PC-3 (cell line): ENCODE measurements at regions not wholly inside any gene's neighbourhood (a gene's known extent, or its start where the extent isn't known, plus 50 kb on each side); places are given as distances from the start of the nearest gene placed in this dataset.

ENCODE experiments used
- ATAC-seq: fragments of 200-7000 bp; cut with Tn5 transposase; 2 replicates; pipeline ENCODE4 v1.9.1; 2020; ENCODE audit warnings: mild to moderate bottlenecking, moderate library complexity
- BruUV-seq: library from RNA; stranded (reverse); fragments of 400-500 nt; replicated peaks from 2 replicates; lab custom pipeline; 2021; lab: Mats Ljungman, UMichigan
- CTCF ChIA-PET: fragments of 300-600 bp; sonication (Branson Sonifier 250); formaldehyde crosslinking; loops from one replicate; lab custom pipeline; 2022; ENCODE audit warnings: antibody characterized with exemption; lab: Charles Lee
- POLR2A ChIA-PET: fragments of 300-600 bp; sonication (Branson Sonifier 250); formaldehyde crosslinking; loops from one replicate; lab custom pipeline; 2022; ENCODE audit warnings: antibody characterized with exemption; ENCODE audit not compliant: unreplicated experiment; lab: Charles Lee
- DNase-seq: peaks from one replicate; pipeline ENCODE4 v3.0.0-alpha.2; 2015
- H2AFZ ChIP-seq: fragments of 300-600 bp; sonication (generic); 2 replicates; pipeline ENCODE4 v1.6.0; 2016; ENCODE audit warnings: antibody characterized with exemption, low read length
- H3F3A ChIP-seq: fragments of 300-600 bp; sonication (generic); one replicate; pipeline ENCODE4 v1.6.0; 2017; ENCODE audit warnings: antibody characterized with exemption, low read length, control low read depth, mild to moderate bottlenecking; ENCODE audit not compliant: unreplicated experiment
- H3K27ac ChIP-seq: fragments of 300-600 bp; sonication (generic); 2 replicates; pipeline ENCODE4 v1.5.1; 2016; ENCODE audit warnings: mild to moderate bottlenecking, low read length
- H3K27me3 ChIP-seq: fragments of 300-600 bp; sonication (generic); 2 replicates; pipeline ENCODE4 v1.6.1; 2016; ENCODE audit warnings: low read length, mixed read lengths
- H3K36me3 ChIP-seq: fragments of 300-600 bp; sonication (generic); 2 replicates; pipeline ENCODE4 v1.6.1; 2016; ENCODE audit warnings: low read depth, mixed run types, low read length, mixed read lengths
- H3K4me1 ChIP-seq: fragments of 300-600 bp; sonication (generic); 2 replicates; pipeline ENCODE4 v1.5.1; 2016; ENCODE audit warnings: low read length; ENCODE audit not compliant: insufficient read depth
- H3K4me2 ChIP-seq: fragments of 300-600 bp; sonication (generic); 2 replicates; pipeline ENCODE4 v1.6.0; 2016; ENCODE audit warnings: low read length
- H3K4me3 ChIP-seq: fragments of 300-600 bp; sonication (generic); 2 replicates; pipeline ENCODE4 v1.5.1; 2016; ENCODE audit warnings: mild to moderate bottlenecking, low read length, mixed read lengths
- H3K79me2 ChIP-seq: fragments of 300-600 bp; sonication (generic); 2 replicates; pipeline ENCODE4 v1.6.1; 2017; ENCODE audit warnings: low read length, mixed read lengths
- H3K9ac ChIP-seq: fragments of 300-600 bp; sonication (generic); 2 replicates; pipeline ENCODE4 v1.6.0; 2016; ENCODE audit warnings: mild to moderate bottlenecking, low read length
- H3K9me2 ChIP-seq: fragments of 300-600 bp; sonication (generic); replicated peaks from 2 replicates; pipeline ENCODE4 v1.6.1; 2016; ENCODE audit warnings: mixed run types, low read length, mixed read lengths
- H3K9me3 ChIP-seq: fragments of 300-600 bp; sonication (generic); 2 replicates; pipeline ENCODE4 v1.6.1; 2016; ENCODE audit warnings: low read length, mixed read lengths
- H4K20me1 ChIP-seq: fragments of 300-600 bp; sonication (generic); 2 replicates; pipeline ENCODE4 v1.6.1; 2016; ENCODE audit warnings: low read length, mixed read lengths
- CTCF ChIP-seq: fragments of 300-600 bp; sonication (generic); conservative IDR thresholded peaks from 2 replicates; pipeline ENCODE4 v1.5.1; 2017; ENCODE audit warnings: antibody characterized with exemption, low read depth, mild to moderate bottlenecking, low read length
- EZH2 ChIP-seq: fragments of 300-600 bp; sonication (generic); IDR thresholded peaks from one replicate; pipeline ENCODE4 v1.6.1; 2017; ENCODE audit warnings: antibody characterized with exemption, mild to moderate bottlenecking, low read length; ENCODE audit not compliant: unreplicated experiment
- EZH2phosphoT487 ChIP-seq: fragments of 300-600 bp; sonication (generic); IDR thresholded peaks from 2 replicates; pipeline ENCODE4 v1.6.1; 2018; ENCODE audit warnings: mild to moderate bottlenecking, antibody characterized with exemption, low read length, borderline replicate concordance
- intact Hi-C: fragments of 100-400 bp; cut with micrococcal nuclease; formaldehyde crosslinking; loops from 2 replicates; pipeline ENCODE4 v1.9.0; 2023

- peaks cover 50% of the 10 kb centered on the region for H3K27me3 ChIP-seq
- BruUV-seq, result no TSS peak
- POLR2A ChIA-PET, result no interaction called here
Observed at GRCh38 chr15:93171476-93171875, 82.5 kb upstream of the RGMA start.

DNA sequence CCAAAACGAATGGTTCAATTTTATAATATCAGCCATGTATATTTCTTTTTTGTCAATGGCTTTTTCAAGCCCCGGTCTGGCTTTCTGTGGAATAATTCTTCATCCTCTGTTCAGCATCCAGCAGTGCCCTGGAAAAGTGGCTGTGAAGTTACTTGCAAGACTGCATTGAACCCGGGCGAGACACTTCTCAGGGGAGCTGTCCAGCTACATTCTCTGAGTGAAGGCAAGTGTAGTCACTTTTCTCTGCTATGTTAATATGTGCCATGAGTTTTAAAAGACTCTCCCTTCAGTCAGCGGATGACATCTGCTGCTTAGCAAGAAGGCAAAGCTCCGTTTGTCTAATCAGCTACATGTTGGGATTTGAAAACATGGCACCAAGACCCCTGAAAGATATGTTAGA is 81.3 kb upstream of the RGMA start:
- no peaks in the 10 kb centered on the region for H4K20me1 ChIP-seq
- POLR2A ChIA-PET, result no interaction called here
- no TSS peak for BruUV-seq
- CTCF ChIA-PET, result no interaction called here
- no peaks in the 10 kb centered on the region; the same call in 1 of the 2 replicates for H3K4me1 ChIP-seq
- TF ChIP-seq EZH2 (no peak), CTCF (no peak), EZH2phosphoT487 (no peak)
- H3F3A ChIP-seq, result no peaks in the 10 kb centered on the region
- no peaks in the 10 kb centered on the region for H3K79me2 ChIP-seq
- no peak for DNase-seq
- no peak overlapping the region for H3K4me3 ChIP-seq
- no peaks in the 10 kb centered on the region for H3K9me2 ChIP-seq
- H3K4me2 ChIP-seq, result no peak overlapping the region
- ATAC-seq, result no peak
- H2AFZ ChIP-seq, result no peak overlapping the region
- H3K27me3 ChIP-seq, result peaks cover 59% of the 10 kb centered on the region
- intact Hi-C loops, result no loop called here
- H3K9ac ChIP-seq, result no peak overlapping the region
- H3K9me3 ChIP-seq, result no peaks in the 10 kb centered on the region
- no peak overlapping the region for H3K27ac ChIP-seq
- no peaks in the 10 kb centered on the region for H3K36me3 ChIP-seq

More at GRCh38 chr15:93171476-93171875, 82.5 kb upstream of the RGMA start:
- Histone ChIP-seq H2AFZ (no peak overlapping the region), H3K4me1 (no peaks in the 10 kb centered on the region; the same call in 1 of the 2 replicates), H3K9me3 (no peaks in the 10 kb centered on the region), H3K4me2 (no peak overlapping the region), H3K79me2 (no peaks in the 10 kb centered on the region), H3K36me3 (no peaks in the 10 kb centered on the region), H4K20me1 (no peaks in the 10 kb centered on the region), H3K4me3 (no peak overlapping the region), H3K9me2 (no peaks in the 10 kb centered on the region), H3F3A (no peaks in the 10 kb centered on the region), H3K9ac (no peak overlapping the region), H3K27ac (no peak overlapping the region)
- ATAC-seq (no peak), DNase-seq (no peak)
- TF ChIP-seq EZH2 (no peak), CTCF (no peak), EZH2phosphoT487 (no peak)
- CTCF ChIA-PET, result no interaction called here
- intact Hi-C loops, result no loop called here

DNA sequence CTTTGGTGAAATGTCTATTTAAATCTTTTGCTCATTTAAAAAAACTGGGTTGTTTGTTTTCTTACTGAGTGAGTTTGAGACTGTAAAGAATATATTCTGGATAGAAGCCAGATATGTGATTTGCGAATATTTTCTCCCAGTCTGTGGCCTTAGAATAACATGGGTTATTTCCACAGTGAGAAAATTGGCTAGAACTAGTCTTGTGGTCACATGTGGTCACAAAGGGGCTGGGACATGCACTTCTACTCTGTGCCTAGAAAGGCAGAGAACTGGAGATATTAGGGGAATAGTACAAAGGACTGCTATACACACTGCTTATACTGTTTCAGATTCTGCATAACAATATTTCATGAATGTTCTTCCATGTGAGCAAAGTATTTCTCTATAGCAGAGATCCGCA is 79.9 kb upstream of the RGMA start:
- Histone ChIP-seq H3K9me2 (no peaks in the 10 kb centered on the region), H3K36me3 (no peaks in the 10 kb centered on the region), H3K4me2 (no peak overlapping the region), H2AFZ (no peak overlapping the region), H3K4me3 (no peak overlapping the region), H3K9ac (no peak overlapping the region), H3K9me3 (no peaks in the 10 kb centered on the region), H3K79me2 (no peaks in the 10 kb centered on the region), H3K4me1 (no peaks in the 10 kb centered on the region; the same call in 1 of the 2 replicates), H3K27me3 (peaks cover 70% of the 10 kb centered on the region), H3K27ac (no peak overlapping the region), H4K20me1 (no peaks in the 10 kb centered on the region), H3F3A (no peaks in the 10 kb centered on the region)
- ATAC-seq (no peak), DNase-seq (no peak)
- TF ChIP-seq EZH2 (no peak), CTCF (no peak), EZH2phosphoT487 (no peak)
- BruUV-seq, result no TSS peak
- ChIA-PET CTCF (no interaction called here), POLR2A (no interaction called here)
- intact Hi-C loops, result no loop called here
